DOHH2 (cell line): ENCODE measurements at regions not wholly inside any gene's neighbourhood (a gene's known extent, or its start where the extent isn't known, plus 50 kb on each side); places are given as distances from the start of the nearest gene placed in this dataset.

Experiments
- H3F3A ChIP-seq: fragments of 200-600 bp; sonication (generic), shearing (Covaris generic); 2 replicates; pipeline ENCODE4 v1.6.0; 2016; ENCODE audit warnings: antibody characterized with exemption, mild to moderate bottlenecking; ENCODE audit not compliant: control insufficient read depth, insufficient read depth
- H3K27ac ChIP-seq: fragments of 200-600 bp; sonication (generic); 2 replicates; pipeline ENCODE4 v1.5.1; 2014; ENCODE audit warnings: low read depth, mild to moderate bottlenecking, low read length, moderate library complexity
- H3K27me3 ChIP-seq: fragments of 200-600 bp; sonication (generic); 2 replicates; pipeline ENCODE4 v1.6.1; 2014; ENCODE audit warnings: mild to moderate bottlenecking, low read length, mixed read lengths; ENCODE audit not compliant: control insufficient read depth
- H3K36me3 ChIP-seq: fragments of 200-600 bp; sonication (generic); 2 replicates; pipeline ENCODE4 v1.6.1; 2014; ENCODE audit warnings: mild to moderate bottlenecking, low read length, moderate library complexity, mixed read lengths; ENCODE audit not compliant: control insufficient read depth
- H3K4me1 ChIP-seq: fragments of 200-600 bp; sonication (generic); 2 replicates; pipeline ENCODE4 v1.6.1; 2014; ENCODE audit warnings: mild to moderate bottlenecking, low read length, mixed read lengths; ENCODE audit not compliant: control insufficient read depth
- H3K4me2 ChIP-seq: fragments of 200-600 bp; sonication (generic); 2 replicates; pipeline ENCODE4 v1.6.0; 2014; ENCODE audit warnings: mild to moderate bottlenecking, low read length, moderate library complexity
- H3K4me3 ChIP-seq: fragments of 200-600 bp; sonication (generic); 2 replicates; pipeline ENCODE4 v1.5.1; 2014; ENCODE audit warnings: mild to moderate bottlenecking, low read length, mixed read lengths
- H3K79me2 ChIP-seq: fragments of 200-600 bp; sonication (generic); 2 replicates; pipeline ENCODE4 v1.6.1; 2014; ENCODE audit warnings: mild to moderate bottlenecking, low read length, mixed read lengths; ENCODE audit not compliant: control insufficient read depth
- H3K9me2 ChIP-seq: fragments of 200-600 bp; sonication (generic); replicated peaks from 2 replicates; pipeline ENCODE4 v1.6.1; 2014; ENCODE audit warnings: mild to moderate bottlenecking, low read length, mixed read lengths; ENCODE audit not compliant: control insufficient read depth
- H3K9me3 ChIP-seq: fragments of 200-600 bp; sonication (generic); 2 replicates; pipeline ENCODE4 v1.6.1; 2014; ENCODE audit warnings: antibody characterized with exemption, low read length, mixed read lengths; ENCODE audit not compliant: control insufficient read depth, insufficient read depth
- H4K20me1 ChIP-seq: fragments of 200-600 bp; sonication (generic); 2 replicates; pipeline ENCODE4 v1.6.0; 2014; ENCODE audit warnings: low read depth, mild to moderate bottlenecking, antibody characterized with exemption, low read length, moderate library complexity; ENCODE audit not compliant: control insufficient read depth, insufficient read depth
- CTCF ChIP-seq: fragments of 200-600 bp; sonication (generic); IDR thresholded peaks from one replicate; pipeline ENCODE4 v1.5.1; 2014; ENCODE audit warnings: antibody characterized with exemption, mild to moderate bottlenecking, low read depth, low read length; ENCODE audit not compliant: poor library complexity, severe bottlenecking
- EZH2phosphoT487 ChIP-seq: fragments of 200-600 bp; sonication (generic); IDR thresholded peaks from 2 replicates; pipeline ENCODE4 v1.6.1; 2017; ENCODE audit warnings: borderline replicate concordance, mild to moderate bottlenecking, antibody characterized with exemption, low read length, moderate library complexity, mixed read lengths

GRCh38 chr6:155687645-155688044, 232.0 kb upstream of the NOX3 start:
- Histone ChIP-seq H3K4me1 (no peaks in the 10 kb centered on the region), H3K9me2 (no peaks in the 10 kb centered on the region), H3K4me2 (no peak overlapping the region), H4K20me1 (no peaks in the 10 kb centered on the region), H3K79me2 (no peaks in the 10 kb centered on the region), H3K9me3 (no peaks in the 10 kb centered on the region), H3K27me3 (no peaks in the 10 kb centered on the region), H3F3A (no peaks in the 10 kb centered on the region), H3K36me3 (no peaks in the 10 kb centered on the region), H3K4me3 (no peak overlapping the region), H3K27ac (no peak overlapping the region)
- TF ChIP-seq EZH2phosphoT487 (no peak), CTCF (no peak)

GRCh38 chr6:155684416-155685196, 229.0 kb upstream of the NOX3 start:
- Histone ChIP-seq H3K9me2 (no peaks in the 10 kb centered on the region), H3K9me3 (no peaks in the 10 kb centered on the region), H4K20me1 (no peaks in the 10 kb centered on the region), H3F3A (no peaks in the 10 kb centered on the region), H3K36me3 (no peaks in the 10 kb centered on the region), H3K27me3 (no peaks in the 10 kb centered on the region), H3K27ac (no peak overlapping the region), H3K4me3 (no peak overlapping the region), H3K4me1 (no peaks in the 10 kb centered on the region), H3K4me2 (no peak overlapping the region), H3K79me2 (no peaks in the 10 kb centered on the region)
- no peak for TF ChIP-seq CTCF
- no peak for TF ChIP-seq EZH2phosphoT487

GRCh38 chr6:155678361-155678760, 222.7 kb upstream of the NOX3 start:
- Histone ChIP-seq H3F3A (no peaks in the 10 kb centered on the region), H3K79me2 (no peaks in the 10 kb centered on the region), H3K9me3 (no peaks in the 10 kb centered on the region), H3K4me2 (no peak overlapping the region), H3K4me3 (no peak overlapping the region), H3K27me3 (no peaks in the 10 kb centered on the region), H3K4me1 (no peaks in the 10 kb centered on the region), H4K20me1 (no peaks in the 10 kb centered on the region), H3K27ac (no peak overlapping the region), H3K9me2 (no peaks in the 10 kb centered on the region), H3K36me3 (no peaks in the 10 kb centered on the region)
- TF ChIP-seq EZH2phosphoT487: no peak
- no peak for TF ChIP-seq CTCF
